WI38 (cell line): ENCODE measurements at regions not wholly inside any gene's neighbourhood (a gene's known extent, or its start where the extent isn't known, plus 50 kb on each side); places are given as distances from the start of the nearest gene placed in this dataset.

Source experiments
- H3K4me3 ChIP-seq: 2 replicates; pipeline ENCODE4 v1.5.1; 2011; ENCODE audit warnings: low read depth, mild to moderate bottlenecking, control low read depth, low read length
- CTCF ChIP-seq: IDR thresholded peaks from 2 replicates; pipeline ENCODE4 v1.5.1; 2012; ENCODE audit warnings: low read depth, mild to moderate bottlenecking, control low read depth, low read length

- H3K4me3 ChIP-seq, result no peak overlapping the region
- TF ChIP-seq CTCF, result no peak
These were observed 55.3 kb upstream of the TMCC3 start for GRCh38 chr12:94705676-94706075.

- H3K4me3 ChIP-seq, result no peak overlapping the region
- TF ChIP-seq CTCF, result no peak
These were observed 54.3 kb upstream of the TMCC3 start for GRCh38 chr12:94704452-94705306.

DNA sequence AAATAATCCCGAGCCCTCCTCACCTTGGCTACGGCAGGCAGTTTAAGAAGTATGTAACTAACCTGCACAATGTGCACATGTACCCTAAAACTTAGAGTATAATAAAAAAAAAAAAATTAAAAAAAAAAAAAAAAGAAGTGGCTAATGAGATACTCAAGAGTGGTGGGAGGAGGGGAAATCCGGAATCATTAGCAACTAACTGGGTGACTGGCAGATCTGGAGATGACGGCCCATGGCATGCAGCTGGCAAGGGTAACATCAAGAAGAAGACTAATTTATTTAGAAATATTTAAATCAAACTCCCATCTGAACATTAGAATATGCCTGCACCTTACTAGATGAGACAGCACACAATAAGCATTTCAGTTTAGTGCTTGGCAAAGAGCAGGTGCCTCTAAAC lies 52.3 kb upstream of the TMCC3 start:
- TF ChIP-seq CTCF, result no peak
- H3K4me3 ChIP-seq, result no peak overlapping the region

- H3K4me3 ChIP-seq, result no peak overlapping the region
- TF ChIP-seq CTCF, result no peak
These were observed 51.4 kb upstream of the TMCC3 start for GRCh38 chr12:94701711-94702110.

GRCh38 chr12:94700662-94701061 lies 50.3 kb upstream of the TMCC3 start:
- H3K4me3 ChIP-seq, result no peak overlapping the region
- TF ChIP-seq CTCF, result no peak
